Muscle of back (tissue), 3 donors: ENCODE measurements at regions not wholly inside any gene's neighbourhood (a gene's known extent, or its start where the extent isn't known, plus 50 kb on each side); places are given as distances from the start of the nearest gene placed in this dataset.
"Not testable (repeated sequence)": the region's sequence is repeated elsewhere in the genome, so short reads cannot be mapped to it uniquely, and the experiment has no call there.

Source experiments
- DNase-seq, 3 donors: peaks; one replicate each; pipeline versions ENCODE4 v3.0.0 to v3.0.0-alpha.2; 2013

GRCh38 chr15:30030345-30030744, 52.4 kb upstream of the GOLGA8J start:
- DNase-seq = no peak

DNA sequence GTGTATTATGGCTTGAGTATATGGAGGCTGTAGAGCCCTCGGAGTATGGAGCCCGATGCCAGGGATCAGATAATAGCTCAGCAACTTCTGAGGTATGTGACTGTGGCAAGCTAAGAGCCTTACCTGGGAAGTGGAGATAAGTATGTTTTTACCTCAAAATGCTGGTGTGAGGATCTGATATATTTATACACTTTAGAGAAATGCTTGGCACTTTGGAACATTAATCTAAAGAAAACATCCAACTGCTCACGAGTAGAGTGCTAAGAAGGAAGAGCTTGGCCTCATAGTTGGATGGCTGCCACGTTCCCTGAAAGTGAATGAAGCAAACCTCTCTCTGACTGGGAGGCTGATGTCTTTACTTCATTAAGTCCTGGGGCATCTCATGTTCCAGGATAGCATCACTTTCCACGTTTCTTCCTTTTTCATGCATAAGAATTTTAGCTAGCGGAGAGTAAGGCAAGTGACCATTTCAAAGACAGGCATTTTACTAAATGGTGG, 58.9 kb upstream of the GOLGA8J start:
- peak in 2 of 3 donors; percentile 7 to 38 for DNase-seq

DNA sequence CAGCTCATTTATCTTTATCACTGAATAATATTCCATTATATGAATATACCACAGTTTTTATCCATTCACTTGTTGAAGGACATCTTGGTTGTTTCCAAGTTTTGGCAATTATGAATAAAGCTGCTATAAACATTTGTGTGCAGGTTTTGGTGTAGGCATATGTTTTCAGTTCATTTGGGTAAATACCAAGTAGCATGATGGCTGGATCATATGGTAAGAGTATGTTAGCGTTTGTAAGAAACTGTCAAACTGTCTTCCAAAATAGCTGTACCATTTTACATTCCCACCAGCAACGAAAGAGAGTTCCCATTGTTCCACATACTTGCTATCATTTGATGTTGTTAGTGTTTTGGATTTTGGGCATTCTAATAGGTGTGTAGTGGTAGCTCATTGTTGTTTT, 72.0 kb upstream of the GOLGA8J start:
- no peak for DNase-seq

DNA sequence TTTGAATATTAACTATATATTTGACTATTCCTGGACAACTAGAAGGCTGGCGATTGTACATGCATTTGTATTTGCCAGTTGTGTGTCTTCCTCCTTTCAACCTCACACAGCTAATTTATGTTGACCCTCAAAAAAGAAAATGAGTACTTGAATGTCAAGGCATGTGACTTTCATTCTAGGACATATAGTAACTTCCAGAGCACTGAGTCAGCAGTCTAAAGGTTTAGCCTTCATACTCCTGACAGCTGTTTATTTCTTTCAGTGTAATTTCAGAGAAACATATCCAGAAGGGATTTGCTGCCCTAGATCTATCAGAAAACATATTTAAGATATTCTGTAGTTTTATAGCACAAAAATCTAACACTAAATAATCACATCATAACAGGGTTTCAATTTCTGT, 74.6 kb upstream of the GOLGA8J start:
- DNase-seq = no peak

DNA sequence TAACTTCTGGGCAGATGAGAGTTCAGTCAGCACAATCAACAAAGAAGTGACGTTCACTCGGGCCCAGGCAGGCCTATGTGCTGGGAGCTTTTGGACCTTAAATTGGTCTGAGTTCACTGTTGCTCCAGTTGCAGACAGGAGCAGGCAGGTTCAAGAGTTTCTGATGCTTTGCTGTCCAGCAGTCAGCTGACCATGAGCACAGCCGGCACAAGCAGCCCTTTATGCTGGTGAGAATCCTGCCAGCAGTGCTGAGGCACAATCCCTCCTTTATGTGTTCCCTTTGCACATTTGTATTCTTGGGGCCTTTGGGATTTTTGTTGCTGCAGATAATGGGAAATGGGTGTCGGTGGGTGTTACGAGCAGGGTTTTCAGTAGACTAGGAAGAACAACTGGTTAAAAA, 81.2 kb upstream of the GOLGA8J start:
- DNase-seq = peak in 1 of 3 donors; percentile 4

DNA sequence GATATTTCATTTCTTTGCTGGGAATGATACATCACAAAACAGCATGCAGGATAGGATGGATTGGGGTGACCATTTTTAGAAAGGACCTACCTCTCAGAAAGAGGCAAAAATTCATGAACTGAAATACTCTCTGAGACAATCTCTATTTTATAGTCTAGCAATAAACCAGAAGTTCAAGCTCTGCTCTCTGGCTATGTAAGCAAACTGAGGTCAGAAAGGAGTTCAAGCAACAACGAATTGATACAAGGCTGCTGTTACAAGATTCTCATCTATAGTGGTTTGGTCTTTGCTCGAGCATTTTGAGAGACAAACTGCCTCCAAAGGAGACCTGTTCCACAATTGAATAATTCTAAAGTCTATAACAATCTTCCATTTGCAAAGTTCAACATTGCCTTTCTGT, 84.7 kb upstream of the GOLGA8J start:
- DNase-seq = no peak

DNA sequence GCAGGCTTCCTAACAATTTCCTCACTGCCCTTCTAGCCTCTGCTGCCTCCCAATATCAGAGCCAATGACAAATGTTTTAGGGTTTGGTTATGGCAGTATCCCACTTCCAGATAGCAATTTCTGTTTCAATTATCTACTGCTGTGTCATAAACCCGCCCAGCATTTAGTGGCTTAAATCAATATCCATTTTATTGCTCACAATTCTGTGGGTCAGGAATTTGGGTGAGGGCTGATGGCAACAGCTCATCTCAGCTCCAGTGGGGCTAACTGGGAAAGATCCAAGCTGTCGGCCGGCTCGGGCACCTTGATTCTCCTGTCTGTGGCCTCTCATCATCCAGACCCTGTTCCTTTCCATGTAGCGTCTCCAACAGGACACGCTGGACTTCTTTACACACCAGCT, 85.3 kb upstream of the GOLGA8J start:
- no peak for DNase-seq

- no peak for DNase-seq
Observed at GRCh38 chr15:29994284-29994683, 88.5 kb upstream of the GOLGA8J start.

- no peak for DNase-seq
Observed at GRCh38 chr15:29990954-29991353, 91.8 kb upstream of the GOLGA8J start.

- DNase-seq = no peak
Observed at GRCh38 chr15:29990035-29990434, 92.7 kb upstream of the GOLGA8J start.

- DNase-seq = no peak
Observed at GRCh38 chr15:29988701-29989100, 94.1 kb upstream of the GOLGA8J start.

DNA sequence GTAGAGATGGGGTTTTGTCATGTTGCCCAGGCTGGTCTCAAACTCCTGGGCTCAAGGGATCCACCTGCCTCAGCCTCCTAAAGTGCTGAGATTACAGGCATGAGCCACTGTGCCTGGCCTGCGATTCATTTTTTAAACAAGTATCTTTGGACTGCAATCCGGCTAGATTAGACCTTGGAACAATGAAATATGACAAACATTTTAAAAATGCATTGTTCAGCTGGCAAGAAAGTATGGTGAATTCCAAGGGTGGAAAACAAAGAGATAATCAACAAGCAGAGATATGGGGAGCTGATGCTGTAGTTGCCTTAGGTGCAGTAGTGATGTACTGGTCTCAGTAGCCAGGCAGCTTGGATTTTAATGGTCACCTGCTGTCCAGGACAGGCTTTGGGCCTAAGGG, 95.8 kb upstream of the GOLGA8J start:
- no peak for DNase-seq

DNA sequence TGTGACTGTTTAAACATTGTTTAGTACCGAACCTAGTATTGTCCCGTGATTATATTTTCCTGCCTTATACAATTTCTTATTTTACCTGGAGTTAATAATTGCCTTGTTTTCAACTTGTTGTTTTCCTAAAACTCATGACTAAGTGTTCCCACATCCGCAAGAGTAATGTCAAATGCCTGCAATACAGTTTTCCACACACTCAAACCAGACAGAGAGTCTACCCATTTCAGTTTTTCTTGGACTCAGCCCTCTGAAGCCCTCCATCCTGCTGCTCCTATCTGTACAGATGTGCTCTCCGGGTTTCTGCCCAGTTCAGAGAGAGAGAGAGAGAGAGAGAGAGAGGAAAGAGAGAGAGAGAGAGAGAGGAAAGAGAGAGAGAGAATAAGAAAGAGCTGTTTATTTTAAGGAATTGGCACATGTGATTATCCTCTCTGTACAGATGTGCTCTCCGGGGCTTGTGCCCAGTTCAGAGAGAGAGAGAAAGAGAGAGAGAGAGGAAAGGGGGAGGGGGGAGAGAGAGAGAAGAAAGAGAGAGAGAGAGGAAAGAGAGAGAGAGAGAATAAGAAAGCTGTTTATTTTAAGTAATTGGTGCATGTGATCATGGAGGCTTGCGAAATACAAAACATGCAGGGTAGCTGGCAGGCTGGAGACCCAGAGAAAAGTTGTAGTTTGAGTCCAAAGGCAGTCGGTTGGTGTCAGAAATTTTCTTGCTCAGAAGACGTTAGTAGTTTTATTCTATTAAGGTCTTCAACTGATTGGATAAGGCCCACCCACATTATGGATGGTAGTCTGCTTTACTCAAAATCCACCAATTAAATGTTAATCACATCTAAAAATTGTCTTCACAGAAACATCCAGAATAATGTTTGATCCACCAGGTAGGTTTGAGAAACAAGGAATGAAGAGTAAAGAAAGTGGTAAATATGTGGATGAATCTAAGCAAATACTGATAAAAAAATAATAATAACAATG, 104.1 kb upstream of the GOLGA8J start:
- no peak for DNase-seq

- not testable (repeated sequence) for DNase-seq
Observed at GRCh38 chr15:29974056-29974455, 108.7 kb upstream of the GOLGA8J start.

DNA sequence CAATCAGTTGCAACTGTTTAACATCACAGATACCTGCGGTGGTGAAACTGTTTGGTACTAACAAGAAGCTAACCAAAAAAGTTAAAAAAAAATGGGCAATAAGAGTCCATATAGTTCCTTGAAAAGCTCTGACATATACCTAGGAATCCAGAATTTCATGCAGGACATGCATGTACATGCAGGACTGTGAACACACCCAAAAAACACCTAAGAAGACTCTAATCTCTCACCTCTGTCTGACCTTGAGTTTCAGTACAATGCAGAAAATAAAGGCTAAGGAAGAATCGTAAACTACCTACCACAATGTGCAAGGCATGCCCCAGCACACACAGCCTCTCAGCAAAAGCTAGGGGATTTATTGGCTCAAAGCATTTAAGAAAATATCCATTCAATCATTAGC, 110.7 kb upstream of the GOLGA8J start:
- no peak for DNase-seq

DNA sequence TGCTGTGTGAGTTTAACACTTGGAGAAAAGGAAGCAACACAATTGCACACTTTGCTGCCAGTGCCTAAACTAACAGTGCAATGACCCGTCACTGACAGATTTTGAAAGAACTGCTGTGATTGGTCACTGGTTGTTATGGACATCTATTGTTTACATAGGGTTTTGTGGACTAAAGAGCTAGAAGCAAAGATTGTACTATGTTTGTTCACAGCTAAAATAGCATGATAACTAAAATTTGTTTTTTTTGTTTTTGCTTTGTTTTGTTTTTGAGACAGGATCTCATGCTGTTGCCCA, 112.4 kb upstream of the GOLGA8J start:
- no peak for DNase-seq

- no peak for DNase-seq
Observed at GRCh38 chr15:29969562-29970401, 113.0 kb upstream of the GOLGA8J start.

DNA sequence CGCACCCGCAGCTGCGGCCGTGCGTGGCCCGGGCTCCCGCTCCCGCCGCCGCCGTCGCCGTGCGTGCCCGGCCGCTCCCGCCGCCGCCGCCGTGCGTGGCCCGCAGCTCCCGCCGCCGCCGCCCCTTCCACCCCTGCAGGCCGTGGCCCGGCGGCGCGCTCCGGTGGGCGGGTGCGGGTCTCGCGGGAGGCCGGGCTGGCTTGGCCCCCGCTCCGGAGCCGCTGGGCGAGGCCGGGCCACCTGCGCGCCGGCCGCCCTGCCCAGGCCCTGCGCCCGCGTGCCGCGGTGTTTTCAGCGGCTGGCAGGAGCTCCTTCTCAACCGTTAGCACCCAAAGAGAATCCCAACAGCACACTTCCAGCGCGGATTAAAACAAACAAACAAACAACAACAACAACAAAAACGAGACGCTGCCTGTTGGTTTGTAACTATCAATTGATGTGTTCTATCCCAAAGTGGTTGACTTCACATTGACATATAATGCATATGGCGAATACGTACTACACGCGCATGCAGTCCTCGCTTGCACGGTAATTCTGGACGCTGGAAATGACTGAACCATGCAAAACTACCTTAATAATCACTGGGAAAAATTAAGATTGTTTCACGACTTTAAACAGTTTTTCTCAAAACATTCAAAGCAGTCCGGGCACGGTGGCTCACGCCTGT, 113.7 kb upstream of the GOLGA8J start:
- DNase-seq = no peak

DNA sequence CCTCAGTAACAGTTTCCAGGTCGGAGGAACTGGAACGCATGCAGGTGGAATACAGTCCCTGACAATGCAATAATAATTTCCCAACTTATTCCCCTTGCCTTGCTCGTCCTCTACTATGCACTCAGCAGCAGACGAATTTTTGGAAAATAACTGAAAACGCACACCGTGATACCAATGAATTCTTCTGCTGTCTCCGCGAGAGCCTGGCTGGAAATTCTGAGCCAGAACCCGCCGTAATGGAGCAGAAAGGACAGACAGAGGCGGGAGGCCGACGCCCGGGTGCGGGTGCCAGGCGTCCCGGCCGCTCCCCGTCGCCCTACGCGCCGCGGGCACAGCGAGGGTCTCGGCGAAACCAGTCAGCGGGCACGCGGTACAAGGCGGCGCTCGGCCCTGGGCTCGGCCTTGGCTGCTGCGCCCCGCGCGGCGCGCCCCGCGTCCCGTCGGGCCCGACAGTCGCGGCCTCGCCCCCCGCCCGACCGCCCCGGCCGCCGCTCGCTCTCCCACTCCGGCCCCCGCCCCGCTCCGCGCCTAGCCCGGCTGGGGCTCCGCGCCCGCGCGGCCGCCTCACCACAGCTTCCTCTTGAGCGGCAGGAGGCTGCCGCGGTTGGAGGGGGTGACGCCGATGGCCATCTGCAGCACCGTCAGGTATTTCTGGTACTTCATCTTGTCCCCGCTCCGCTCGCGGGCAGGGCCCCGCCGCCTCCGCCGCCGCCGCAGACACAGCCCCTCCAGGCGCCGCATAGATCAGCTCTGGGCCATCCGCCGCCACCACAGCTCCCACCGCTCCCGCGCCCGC, 114.5 kb upstream of the GOLGA8J start:
- peak in 2 of 3 donors; percentile 8 to 27 for DNase-seq

DNA sequence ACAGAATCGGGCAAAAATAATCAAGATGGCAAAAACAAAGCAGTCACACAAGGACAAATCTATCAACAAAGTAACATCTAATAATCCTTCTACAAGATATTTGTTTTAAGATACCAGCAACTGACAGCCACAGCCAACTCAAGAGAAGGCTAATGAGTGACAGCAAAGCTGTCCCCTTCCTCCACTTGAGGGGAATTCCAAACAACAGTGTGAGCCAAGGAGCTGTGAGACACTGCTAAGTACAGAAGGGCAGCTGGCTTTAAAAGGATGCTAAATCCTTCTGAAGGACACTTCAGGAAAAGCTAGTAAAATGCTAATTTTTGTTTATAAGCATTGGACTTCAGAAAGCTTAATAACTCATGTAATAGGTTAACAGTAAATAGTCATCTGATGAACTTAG, 120.3 kb upstream of the GOLGA8J start:
- DNase-seq = no peak

DNA sequence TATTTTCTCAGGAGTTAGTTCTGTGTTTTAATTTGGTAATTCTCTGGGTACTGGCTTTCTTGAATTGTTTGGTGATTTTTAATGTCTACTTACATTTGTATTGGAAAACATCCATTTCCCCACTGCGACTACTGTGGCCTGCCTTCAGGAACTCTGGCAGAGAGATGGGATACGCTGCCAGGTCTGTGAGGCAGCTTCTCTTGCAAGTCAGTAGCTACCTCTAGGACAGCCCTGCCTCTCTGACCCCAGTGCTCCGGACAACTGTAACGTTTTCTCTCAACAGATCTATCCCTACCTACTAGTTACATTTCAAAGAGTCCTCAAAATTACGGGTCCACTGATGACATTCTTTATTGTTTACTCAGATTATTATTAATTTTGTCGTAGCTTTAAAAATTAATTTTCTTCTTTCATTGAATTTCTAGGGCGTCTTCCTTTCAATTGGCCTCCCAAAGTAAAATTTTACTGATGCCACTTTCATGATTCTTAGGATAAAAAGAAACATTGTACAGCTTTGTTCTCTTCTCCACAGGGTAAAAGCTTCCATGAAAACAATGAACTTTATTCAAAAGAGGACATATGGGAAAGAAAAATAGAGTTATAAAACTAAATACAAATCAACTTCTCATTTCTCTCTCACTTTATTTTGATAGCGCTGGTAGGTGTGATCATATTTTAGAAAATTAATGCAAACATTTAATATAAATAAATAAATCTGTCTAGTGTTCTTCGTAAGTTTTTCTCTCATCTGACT, 123.2 kb upstream of the GOLGA8J start:
- DNase-seq = no peak
